Amniotic epithelial cell (primary cell): ENCODE measurements at regions not wholly inside any gene's neighbourhood (a gene's known extent, or its start where the extent isn't known, plus 50 kb on each side); places are given as distances from the start of the nearest gene placed in this dataset.

Experiments used
- DNase-seq: peaks from one replicate; pipeline ENCODE4 v3.0.0-alpha.2; 2010; ENCODE audit warnings: low read depth

DNA sequence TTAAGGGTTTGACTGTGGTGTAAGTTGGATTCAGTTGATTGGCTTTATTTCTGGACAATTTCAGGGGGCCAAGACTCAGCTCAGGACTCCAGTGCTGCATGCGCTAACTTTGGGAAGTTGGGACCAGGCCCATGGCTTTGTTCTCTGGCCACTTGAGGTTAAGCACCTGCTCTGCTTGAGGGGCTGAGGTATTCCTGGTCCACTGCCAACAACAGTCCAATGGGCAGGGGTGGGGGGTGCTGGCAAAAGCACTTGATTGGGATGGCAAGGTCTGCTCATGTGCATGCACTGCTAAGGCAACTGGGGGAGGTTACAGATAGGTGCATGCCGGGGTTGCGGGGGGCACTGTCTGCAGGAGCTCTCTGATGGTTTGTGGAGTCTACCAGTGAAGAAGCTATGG, 52.6 kb upstream of the ASB17 start:
- no peak for DNase-seq

DNA sequence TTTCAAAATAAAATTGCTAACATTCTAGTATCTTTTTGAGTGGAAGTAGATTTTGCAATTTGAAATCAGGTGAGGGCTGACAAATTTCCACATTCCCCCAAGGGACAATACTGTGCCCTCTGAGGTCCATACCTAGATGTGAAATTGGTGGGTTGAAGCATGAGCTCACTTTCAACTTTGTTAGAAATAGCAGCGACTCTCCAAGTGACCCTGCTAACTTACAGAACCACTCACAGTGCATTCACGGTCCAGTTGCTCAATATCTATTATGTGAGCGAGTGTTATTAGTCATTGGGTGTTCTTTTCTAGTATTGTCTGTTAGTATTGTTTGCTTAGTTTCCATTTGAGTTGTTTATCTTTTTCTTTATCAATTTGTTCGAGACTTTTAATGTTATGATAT, 53.6 kb upstream of the ASB17 start:
- DNase-seq: peak; percentile 75

- peak; percentile 29 for DNase-seq
These were observed 54.3 kb upstream of the ASB17 start for GRCh38 chr1:75986478-75986877.

GRCh38 chr1:75989121-75989520, 56.9 kb upstream of the ASB17 start:
- no peak for DNase-seq

DNA sequence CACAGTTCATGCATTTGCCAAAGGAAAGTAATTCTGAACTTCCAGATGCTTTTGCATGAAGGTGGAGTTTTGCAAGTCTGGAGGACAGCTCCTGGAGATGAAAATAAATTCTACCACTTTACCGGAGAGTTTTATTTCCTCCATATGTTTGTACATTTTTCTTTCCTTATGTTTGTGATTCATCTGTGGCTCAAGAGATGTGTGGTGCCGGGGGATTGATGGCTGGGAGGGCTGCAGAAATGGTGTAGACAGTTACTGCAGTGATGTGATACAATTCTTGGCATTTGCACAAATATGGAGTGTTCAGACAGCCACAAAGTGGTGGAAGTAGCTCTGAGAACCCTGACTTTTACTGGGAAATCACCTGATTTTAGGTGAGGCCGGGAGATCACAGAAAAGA, 58.5 kb upstream of the ASB17 start:
- peak; percentile 26 for DNase-seq

DNA sequence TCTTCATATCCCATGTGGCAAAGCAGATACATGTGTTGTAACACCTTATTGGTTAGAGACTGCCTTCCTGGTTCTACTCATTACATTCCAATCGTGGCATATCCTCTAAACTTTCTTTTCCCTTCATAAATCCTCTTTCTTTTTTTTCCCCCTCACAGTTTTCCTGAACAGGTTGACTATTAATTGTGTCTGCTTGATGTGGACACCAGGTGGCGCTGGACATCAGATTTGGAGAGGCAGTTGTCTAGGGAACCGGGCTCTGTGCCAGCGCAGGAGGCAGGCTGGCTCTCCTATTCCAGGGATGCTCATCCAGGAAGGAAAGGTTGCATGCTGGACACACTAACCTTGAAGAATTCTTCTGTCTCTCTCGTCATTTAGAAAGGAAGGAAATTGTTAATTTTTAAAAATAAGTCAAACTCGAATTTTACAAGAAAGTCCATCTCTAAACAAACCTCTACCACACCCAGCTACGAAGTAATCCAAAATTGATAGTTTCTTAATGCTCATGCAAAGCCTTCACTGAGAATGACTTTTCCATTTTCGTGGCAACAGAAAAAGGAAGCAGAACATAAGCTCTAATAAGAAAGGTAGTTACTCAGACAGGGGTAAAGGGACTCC, 59.4 kb upstream of the ASB17 start:
- peak; percentile 81 for DNase-seq

GRCh38 chr1:75992312-75992711, 60.1 kb upstream of the ASB17 start:
- DNase-seq: no peak

- no peak for DNase-seq
These were observed 61.5 kb upstream of the ASB17 start for GRCh38 chr1:75993661-75994060.

DNA sequence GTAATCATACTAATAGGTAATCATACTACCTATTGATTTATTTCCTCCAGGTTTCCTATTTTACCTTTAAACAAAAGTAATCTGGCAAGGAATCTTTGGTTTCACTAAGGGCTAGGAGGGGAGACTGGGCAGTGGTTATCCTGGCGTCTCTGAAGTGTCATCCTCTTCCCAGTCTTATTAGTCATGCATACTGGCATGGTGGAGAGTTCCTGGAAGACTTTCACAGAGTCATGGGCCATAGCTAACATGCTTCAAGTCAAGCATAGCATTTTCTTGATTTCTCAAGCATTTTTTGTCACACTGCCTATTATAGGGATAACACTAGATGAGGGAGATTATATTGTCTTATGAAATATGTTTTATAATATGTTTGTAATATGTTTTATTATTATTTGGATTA, 64.0 kb upstream of the ASB17 start:
- DNase-seq: peak; percentile 54

GRCh38 chr1:75999034-75999433, 66.8 kb upstream of the ASB17 start:
- DNase-seq: peak; percentile 69

DNA sequence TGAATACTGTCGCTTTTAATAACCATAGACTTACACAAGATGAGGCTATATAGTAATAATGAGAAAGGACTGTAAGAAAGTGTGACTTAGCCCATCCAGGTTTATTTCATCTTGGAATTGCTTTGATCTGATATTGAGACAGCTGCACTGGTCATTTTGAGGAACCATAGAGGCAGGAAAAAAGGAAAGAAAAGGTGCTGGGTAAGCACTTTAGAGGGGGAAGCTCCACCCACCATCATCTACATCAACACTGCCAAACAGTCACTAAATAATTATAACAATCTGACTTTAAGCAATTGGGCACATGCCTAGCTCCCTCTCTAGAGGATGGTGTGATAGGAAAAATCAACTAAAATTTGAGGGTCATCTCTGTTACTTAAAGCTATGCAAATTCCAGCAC, 70.6 kb upstream of the ST6GALNAC3 start:
- DNase-seq: no peak

DNA sequence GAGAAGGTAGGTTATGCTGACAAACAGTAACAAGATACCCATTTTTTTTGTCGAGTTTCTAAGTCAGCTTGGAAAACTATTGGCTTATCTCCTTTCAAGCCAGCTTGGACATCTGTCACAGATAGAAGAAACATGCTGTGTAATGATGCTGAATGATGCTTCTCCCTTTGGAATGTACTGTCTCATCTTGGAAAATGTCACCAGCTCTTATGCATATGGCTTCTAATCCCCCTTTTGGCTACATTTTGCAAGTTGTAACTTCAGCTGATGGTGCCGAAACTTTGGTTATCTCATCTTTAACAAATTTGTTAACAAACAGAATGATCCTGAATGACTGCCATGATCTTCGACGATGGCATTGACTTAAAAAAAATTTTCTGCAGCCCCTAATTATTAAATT, 68.8 kb upstream of the ST6GALNAC3 start:
- DNase-seq: no peak

- peak; percentile 94 for DNase-seq
These were observed 68.3 kb upstream of the ST6GALNAC3 start for GRCh38 chr1:76006234-76006633.

DNA sequence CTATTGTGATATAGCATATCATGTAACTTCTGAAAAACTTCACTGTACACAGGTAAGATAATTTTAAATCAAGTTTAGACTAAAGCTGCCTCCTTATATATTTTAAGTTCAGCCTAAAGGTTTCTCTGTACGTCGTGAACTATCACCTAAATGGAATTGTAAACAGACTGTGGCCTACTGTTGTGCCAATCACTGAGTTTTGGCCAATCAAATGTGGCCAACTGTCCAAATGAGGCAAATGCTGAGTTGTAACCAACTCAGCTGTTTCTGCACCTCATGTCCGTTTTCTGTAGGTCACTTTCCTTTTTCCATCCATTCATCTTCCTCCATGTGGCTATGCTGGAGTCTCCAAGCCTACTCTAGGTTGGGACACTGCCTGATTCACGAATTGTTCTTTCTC, 63.7 kb upstream of the ST6GALNAC3 start:
- DNase-seq: no peak

GRCh38 chr1:76012341-76013205, 62.0 kb upstream of the ST6GALNAC3 start:
- DNase-seq: no peak

DNA sequence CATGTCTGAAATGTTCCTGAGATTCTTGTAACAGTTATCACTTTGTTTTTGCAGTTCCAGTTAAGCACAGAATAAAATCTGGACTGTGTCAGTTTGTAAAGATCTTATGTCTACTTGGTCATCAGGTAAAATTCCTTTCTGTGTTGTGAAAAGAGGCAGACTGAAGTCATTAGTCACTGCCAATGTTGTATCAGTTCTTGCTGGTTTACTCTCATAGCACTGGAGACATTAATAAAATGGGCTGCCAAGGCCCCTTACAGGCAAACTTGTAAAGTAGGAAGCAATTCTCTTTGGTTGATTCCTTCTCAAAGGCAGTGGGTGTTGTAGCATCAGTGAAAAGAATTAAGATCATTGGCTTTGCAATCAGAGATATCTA, 61.4 kb upstream of the ST6GALNAC3 start:
- DNase-seq: no peak

DNA sequence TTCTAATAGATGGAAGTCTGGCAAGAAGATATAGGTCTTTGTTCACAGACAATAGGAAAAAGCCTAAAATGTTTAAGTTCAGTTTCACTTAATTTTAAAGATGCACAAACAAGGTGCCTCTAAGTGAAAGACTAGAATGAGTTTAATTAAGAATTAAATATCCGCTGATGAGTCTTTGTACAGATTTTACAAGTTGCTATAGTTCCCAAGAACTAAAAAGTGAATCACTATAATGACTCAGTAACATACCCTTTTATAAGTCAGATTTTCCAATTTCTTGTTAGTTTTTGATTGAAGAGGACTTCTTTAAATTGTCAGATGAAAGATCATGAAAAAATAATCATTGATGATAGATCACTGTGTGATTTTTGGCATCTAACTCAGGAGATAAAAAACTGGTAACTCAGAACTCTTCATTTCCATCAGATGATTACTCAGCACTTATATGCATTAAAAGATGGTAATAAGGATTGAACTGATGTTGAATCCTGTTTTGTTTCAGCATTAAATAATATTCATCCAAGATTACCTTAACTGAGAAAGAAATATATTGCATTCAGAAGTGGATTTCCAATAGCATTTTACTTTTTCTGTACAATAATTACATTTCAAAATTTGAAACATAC, 59.0 kb upstream of the ST6GALNAC3 start:
- DNase-seq: no peak

DNA sequence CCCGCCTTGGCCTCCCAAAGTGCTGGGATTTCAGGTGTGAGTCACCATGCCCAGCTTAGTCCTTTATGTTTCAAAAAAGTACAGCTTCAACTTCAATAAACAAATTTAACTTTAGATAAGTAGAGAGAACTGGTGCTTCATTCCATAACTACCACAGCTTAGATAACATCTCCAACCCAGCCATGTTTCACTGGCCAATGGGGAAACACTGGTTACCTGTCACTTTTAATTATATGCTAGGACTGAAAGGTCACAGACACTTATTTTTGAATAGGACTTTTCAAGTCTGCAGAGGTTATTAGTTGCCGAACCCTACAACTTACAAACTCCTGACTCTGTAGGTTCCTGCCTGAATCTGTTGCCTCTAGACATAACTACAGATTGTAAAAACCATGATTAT, 56.5 kb upstream of the ST6GALNAC3 start:
- DNase-seq: peak; percentile 16

DNA sequence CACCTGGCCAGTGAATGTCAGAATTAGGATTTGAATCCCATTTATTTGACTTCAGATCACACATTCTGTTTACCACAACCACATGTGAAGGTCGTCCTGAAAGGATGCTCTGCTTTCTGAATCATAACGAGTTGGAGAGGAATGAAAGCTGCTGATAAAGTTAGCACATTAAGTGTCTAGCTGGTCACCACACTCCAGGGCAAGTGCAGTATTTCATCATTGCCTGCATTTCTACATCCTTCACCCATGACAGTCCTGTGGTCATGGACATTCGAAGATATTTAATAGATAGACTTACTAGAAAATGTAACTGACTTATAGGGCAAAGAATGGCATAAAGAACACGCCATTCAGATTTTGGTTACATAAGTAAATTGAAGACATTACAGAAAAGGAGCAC, 52.7 kb upstream of the ST6GALNAC3 start:
- peak; percentile 82 for DNase-seq

GRCh38 chr1:76023669-76024435, 50.7 kb upstream of the ST6GALNAC3 start:
- peak; percentile 76 for DNase-seq
